ENCODE measurements at regions not wholly inside any gene's neighbourhood (a gene's known extent, or its start where the extent isn't known, plus 50 kb on each side); places are given as distances from the start of the nearest gene placed in this dataset.

DNA sequence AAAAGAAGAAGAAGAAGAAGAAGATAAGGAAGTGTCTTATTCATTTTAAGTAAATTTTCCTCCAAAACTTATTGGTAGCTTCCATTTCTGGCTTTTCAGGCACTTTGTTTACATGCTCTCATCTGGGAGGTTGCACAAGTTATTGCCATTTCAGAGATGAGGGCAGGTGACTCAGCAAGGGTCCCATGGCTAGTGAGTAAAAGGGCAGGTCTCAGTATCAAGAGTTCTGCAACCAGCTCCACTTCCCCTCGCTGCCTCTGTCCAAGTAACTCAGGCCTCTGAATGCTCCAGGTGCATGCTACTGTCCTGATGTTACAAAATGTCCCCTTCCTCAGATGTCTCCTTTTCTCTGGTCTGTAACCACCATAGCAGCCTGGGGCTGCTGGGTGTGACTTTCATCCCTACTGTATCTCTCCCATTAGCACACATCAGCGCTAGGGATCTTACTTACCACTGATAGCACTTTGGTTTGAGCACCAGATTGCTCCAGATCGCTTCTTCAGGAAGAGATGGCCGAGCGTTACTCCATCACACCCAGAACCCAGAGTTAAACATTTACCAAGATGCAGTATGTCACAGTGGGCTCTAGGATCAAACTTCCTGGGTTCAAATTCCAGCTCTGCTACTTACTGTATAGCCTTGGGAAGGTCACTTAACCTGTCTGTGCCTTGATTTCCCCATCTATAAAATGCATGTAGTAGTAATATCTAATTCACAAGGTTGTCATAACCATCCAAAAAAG lies 57.4 kb upstream of the LAPTM4A start:
- no peak for DNase-seq

- DNase-seq = no peak
These were observed 56.3 kb upstream of the LAPTM4A start for GRCh38 chr2:20107776-20108175.

- no peak for DNase-seq
These were observed 55.9 kb upstream of the LAPTM4A start for GRCh38 chr2:20107352-20107751.

- peak; percentile 36 for DNase-seq
These were observed 55.3 kb upstream of the LAPTM4A start for GRCh38 chr2:20106746-20107145.

DNA sequence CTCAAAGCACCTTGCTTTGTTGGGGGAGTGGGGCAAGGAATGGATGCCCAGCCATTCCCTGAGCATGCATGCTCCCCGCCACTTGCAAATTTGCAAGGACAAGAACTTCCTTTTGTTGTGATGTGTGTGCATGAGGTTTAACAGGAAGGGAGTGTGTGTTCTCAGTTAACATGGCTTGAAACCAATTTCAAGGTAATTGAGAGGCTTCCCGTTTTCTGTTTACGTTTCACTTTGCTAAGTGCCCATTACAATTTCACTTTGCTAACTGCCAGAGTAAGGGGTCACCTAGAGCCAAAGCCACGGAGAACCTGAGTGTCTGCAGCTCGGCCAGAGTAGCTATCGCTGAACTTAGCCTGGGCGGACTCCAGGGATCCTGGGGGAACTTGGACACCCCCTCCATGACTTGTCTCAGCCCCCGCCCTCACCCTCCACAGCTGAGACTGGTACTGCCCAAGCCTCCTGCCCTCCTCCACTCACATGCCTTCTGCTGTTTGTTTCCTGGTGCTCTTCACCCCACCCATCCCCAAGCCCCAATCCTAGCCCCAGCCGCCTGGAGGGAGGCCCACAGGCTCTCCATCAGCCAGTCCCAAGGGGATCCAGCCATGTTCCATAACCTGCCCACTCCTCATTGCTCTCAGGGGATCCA lies 53.6 kb upstream of the LAPTM4A start:
- DNase-seq = no peak

DNA sequence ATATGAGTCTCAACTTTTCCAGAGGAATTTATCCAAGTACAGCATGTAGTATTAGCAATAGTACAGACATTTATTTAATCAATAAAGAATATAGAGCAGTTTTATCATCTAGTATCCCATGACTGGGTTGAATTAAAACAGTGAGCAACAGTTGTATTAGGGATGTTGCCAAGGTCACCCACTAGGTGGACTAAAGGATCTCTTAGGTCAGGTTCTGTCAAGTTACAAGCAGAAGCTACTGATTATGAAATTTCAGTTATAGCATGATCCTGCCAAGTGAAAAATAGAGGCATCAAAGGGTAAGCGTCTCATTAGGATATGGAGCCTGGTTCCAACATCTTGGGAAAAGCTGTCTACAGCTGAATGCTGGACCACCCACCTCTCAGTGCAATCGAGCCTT lies 52.1 kb upstream of the LAPTM4A start:
- no peak for DNase-seq

All from CD4-positive, alpha-beta T cell treated with Interleukin-17A for 4 hours (primary cell).